ENCODE measurements at regions not wholly inside any gene's neighbourhood (a gene's known extent, or its start where the extent isn't known, plus 50 kb on each side); places are given as distances from the start of the nearest gene placed in this dataset.

- no peak for TF ChIP-seq CTCF (IDR thresholded peaks at IDR 0.05; ENCODE audit: low read depth, low read length, missing input control)
- no peak for TF ChIP-seq JUND (IDR thresholded peaks at IDR 0.05)
- no peak for TF ChIP-seq EGR1 (IDR thresholded peaks at IDR 0.05; ENCODE audit: low read depth in 2 of 2)
- TF ChIP-seq RAD21 (IDR thresholded peaks at IDR 0.05), result no peak
- TF ChIP-seq HNF4A (conservative IDR thresholded peaks at IDR 0.05), result no peak
- TF ChIP-seq REST (IDR thresholded peaks at IDR 0.05), result no peak
- TF ChIP-seq YY1 (IDR thresholded peaks at IDR 0.05), result no peak
- TF ChIP-seq MAX (IDR thresholded peaks at IDR 0.05), result no peak
- TF ChIP-seq GABPA (IDR thresholded peaks at IDR 0.05 in 1 of 2, conservative IDR thresholded peaks at IDR 0.05 in 1 of 2), result no peak
- no peak for TF ChIP-seq SP1 (IDR thresholded peaks at IDR 0.05)
- no peak for TF ChIP-seq NR2F2 (IDR thresholded peaks at IDR 0.05)
- no peak for TF ChIP-seq RXRA (IDR thresholded peaks at IDR 0.05)
- no peak for TF ChIP-seq HNF4G (IDR thresholded peaks at IDR 0.05)
- no peak for TF ChIP-seq FOXA1 (IDR thresholded peaks at IDR 0.05)
Measured at GRCh38 chr4:8939840-8940742, 68.5 kb upstream of the HMX1 start.

Measured in liver (tissue), 3 donors.